Transverse colon (tissue), 4 donors: ENCODE measurements at regions not wholly inside any gene's neighbourhood (a gene's known extent, or its start where the extent isn't known, plus 50 kb on each side); places are given as distances from the start of the nearest gene placed in this dataset.

ENCODE experiments used
- DNase-seq: peaks from one replicate; pipeline ENCODE4 v3.0.0-alpha.2; 2019
- H3K27ac ChIP-seq, 4 donors: fragments of 200-600 bp; sonication (generic); 2 replicates each; pipeline ENCODE4 v1.5.1; 2016 to 2018; ENCODE audit warnings: inconsistent platforms in 4 of 4
- H3K27me3 ChIP-seq: fragments of 200-600 bp; sonication (generic); 2 replicates; pipeline ENCODE4 v1.5.1; 2017; ENCODE audit warnings: inconsistent platforms
- H3K36me3 ChIP-seq, 4 donors: fragments of 200-600 bp; sonication (generic); 2 replicates each; pipeline ENCODE4 v1.5.1; 2017 to 2019; ENCODE audit warnings: inconsistent platforms in 4 of 4
- H3K4me1 ChIP-seq, 4 donors: fragments of 200-600 bp; sonication (generic); 2 replicates each; pipeline ENCODE4 v1.5.1; 2017 to 2020; ENCODE audit warnings: inconsistent platforms in 4 of 4
- H3K4me3 ChIP-seq, 4 donors: fragments of 200-600 bp; sonication (generic); 1 replicate in 1 of 4; 2 replicates in 3 of 4; pipeline versions ENCODE4 v1.5.1 to v1.6.1; 2017 to 2019; ENCODE audit warnings: inconsistent platforms in 4 of 4
- H3K9me3 ChIP-seq, 2 donors: fragments of 200-600 bp; sonication (generic); 2 replicates each; pipeline ENCODE4 v1.5.1; 2017 to 2019; ENCODE audit warnings: inconsistent platforms in 2 of 2
- EP300 ChIP-seq: sonication (generic); formaldehyde crosslinking; IDR thresholded peaks from one replicate; pipeline ENCODE4 v1.6.1; 2017; ENCODE audit warnings: antibody characterized with exemption, low read depth
- POLR2A ChIP-seq: fragments of 450-650 bp; IDR thresholded peaks from one replicate; pipeline ENCODE4 v1.6.1; 2016; ENCODE audit warnings: antibody characterized with exemption, mild to moderate bottlenecking, moderate library complexity
- POLR2AphosphoS5 ChIP-seq, 3 donors: sonication (generic); formaldehyde crosslinking; IDR thresholded peaks; one replicate each; pipeline ENCODE4 v1.6.1; 2016; ENCODE audit warnings: antibody characterized with exemption in 3 of 3
- WGBS, 2 donors: methylation state at CpG; one replicate each; pipeline ENCODE4 v1.1.5; 2018; ENCODE audit warnings: low coverage in 1 of 2; 5-methylcytosine and 5-hydroxymethylcytosine counted together
- in situ Hi-C, 4 donors: fragments of 200-750 bp; cut with MboI; loops; one replicate each; pipeline versions ENCODE4 v1.15.0 to v1.15.1; 2017; ENCODE audit warnings: low sequenced_read_pairs in 3 of 4, low pct_ligation_motif_present in 1 of 4, low pct_unique_long_range_greater_than_20kb in 1 of 4
- intact Hi-C: fragments of 100-400 bp; cut with DNase I; formaldehyde crosslinking; loops from one replicate; pipeline ENCODE4 v1.15.1; 2023; ENCODE audit warnings: low total_unique reads
- TF ChIP-seq, protein P1 (sequence below), 5 experiments: fragments of 200-600 bp in 3 of 5; fragments of 450-650 bp in 2 of 5; sonication (generic) in 3 of 5; IDR thresholded peaks; 1 replicate in 2 of 5; 2 replicates in 3 of 5; pipeline ENCODE4 v1.5.1; 2016 to 2017; ENCODE audit warnings: antibody characterized with exemption in 5 of 5, inconsistent platforms in 3 of 5, mild to moderate bottlenecking in 2 of 5, moderate library complexity in 1 of 5

DNA sequence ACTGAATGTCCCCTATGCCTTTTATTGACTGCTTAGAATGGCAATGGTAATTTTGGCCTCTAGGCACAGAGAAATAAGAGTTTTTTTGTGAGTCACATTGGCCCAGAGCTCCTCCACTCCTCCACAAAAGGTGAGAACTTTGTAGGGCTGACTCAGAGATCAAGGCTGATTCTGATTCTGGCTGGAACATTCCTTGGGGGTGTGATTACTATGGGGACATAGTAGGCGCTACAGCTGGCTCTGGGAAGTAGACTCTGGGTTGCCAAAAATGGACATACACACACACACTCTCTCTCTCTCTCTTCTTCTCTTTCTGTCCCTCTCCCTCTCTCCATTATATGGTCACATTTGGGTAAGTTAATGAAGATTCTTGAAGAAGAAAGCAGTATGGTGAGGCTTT, 174.6 kb upstream of the DDHD1 start:
- H3K27ac ChIP-seq = no peak overlapping the region
- no peaks in the 10 kb centered on the region for H3K27me3 ChIP-seq
- H3K4me3 ChIP-seq = no peak overlapping the region
- 85 to 100% methylated on average over 1 of the region's 1 CpG for WGBS, 2 donors
- H3K4me1 ChIP-seq = no peaks in the 10 kb centered on the region
- TF ChIP-seq POLR2A = no peak
- no peak for TF ChIP-seq EP300
- in situ Hi-C loops = no loop called here
- intact Hi-C loops = no loop called here
- H3K36me3 ChIP-seq = no peaks in the 10 kb centered on the region
- no peaks in the 10 kb centered on the region for H3K9me3 ChIP-seq
- DNase-seq = no peak

DNA sequence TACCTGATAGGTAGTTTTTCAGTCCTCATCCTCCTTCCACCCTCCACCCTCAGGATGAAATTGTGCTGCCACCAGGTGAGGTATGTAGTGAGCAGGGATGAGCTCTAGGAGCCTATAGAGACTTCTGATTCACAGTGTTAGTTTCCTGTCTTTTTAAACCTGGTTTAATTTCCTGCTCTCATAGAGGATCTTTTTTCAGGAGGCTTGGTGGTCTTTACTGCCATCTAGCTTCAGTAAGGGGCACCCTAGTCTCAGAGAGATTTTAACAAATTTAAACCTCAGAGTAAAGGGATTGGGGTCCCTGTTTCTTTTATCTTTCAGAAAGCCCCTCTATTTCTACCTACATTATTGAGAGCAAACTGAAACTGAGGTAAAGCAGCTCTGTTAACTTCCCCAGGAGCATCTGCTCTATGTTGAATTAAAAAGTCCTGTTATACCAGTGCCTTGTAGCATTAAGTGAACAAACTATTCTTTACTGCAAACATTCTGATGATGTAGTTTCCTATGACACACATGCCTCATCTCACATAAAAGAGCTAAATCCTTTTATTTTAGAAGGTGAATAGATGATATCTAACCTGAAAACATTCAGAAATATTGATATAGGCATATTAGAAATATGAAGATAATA, 172.2 kb upstream of the DDHD1 start:
- H3K4me1 ChIP-seq = no peaks in the 10 kb centered on the region
- intact Hi-C loops = no loop called here
- in situ Hi-C loops = no loop called here
- no peaks in the 10 kb centered on the region for H3K36me3 ChIP-seq
- no peak for DNase-seq
- no peak overlapping the region for H3K4me3 ChIP-seq
- no peak overlapping the region for H3K27ac ChIP-seq
- TF ChIP-seq EP300 (no peak), POLR2AphosphoS5 (IDR thresholded peaks at IDR 0.05) (no peak)
- TF ChIP-seq, protein P1, sequence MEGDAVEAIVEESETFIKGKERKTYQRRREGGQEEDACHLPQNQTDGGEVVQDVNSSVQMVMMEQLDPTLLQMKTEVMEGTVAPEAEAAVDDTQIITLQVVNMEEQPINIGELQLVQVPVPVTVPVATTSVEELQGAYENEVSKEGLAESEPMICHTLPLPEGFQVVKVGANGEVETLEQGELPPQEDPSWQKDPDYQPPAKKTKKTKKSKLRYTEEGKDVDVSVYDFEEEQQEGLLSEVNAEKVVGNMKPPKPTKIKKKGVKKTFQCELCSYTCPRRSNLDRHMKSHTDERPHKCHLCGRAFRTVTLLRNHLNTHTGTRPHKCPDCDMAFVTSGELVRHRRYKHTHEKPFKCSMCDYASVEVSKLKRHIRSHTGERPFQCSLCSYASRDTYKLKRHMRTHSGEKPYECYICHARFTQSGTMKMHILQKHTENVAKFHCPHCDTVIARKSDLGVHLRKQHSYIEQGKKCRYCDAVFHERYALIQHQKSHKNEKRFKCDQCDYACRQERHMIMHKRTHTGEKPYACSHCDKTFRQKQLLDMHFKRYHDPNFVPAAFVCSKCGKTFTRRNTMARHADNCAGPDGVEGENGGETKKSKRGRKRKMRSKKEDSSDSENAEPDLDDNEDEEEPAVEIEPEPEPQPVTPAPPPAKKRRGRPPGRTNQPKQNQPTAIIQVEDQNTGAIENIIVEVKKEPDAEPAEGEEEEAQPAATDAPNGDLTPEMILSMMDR (IDR thresholded peaks at IDR 0.05) = no peak
- no peaks in the 10 kb centered on the region for H3K9me3 ChIP-seq
- H3K27me3 ChIP-seq = no peaks in the 10 kb centered on the region

DNA sequence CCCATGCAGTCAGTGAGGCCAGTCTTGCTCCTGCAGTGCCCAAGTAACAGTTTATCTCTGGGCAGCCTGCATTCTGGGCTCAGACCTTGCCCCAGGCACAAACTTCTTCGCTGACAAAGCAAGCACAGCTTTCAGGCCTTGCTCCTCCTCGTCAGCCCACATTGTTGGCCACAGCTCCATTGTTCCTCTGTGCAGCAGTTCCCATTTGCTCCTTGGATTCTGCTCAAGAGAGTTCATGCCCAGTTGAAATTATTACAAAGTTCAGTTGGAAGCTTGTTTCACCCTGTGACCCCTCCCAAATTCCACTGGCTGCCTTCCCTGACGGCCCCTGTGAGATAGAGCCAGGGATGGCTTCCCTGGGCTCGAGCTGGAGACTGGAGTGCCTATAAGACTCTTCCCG, 163.4 kb upstream of the DDHD1 start:
- H3K27ac ChIP-seq = no peak overlapping the region
- in situ Hi-C loops = loop anchor here in 1 of 4 donors (25.0 kb wide), 1 partner anchor 504 kb away; no protein-coding TSS in a partner anchor
- 57% methylated on average over 5 of the region's 5 CpGs; no CpG with 5 or more reads in 1 of the 2 donors for WGBS, 2 donors
- no peaks in the 10 kb centered on the region for H3K27me3 ChIP-seq
- no peaks in the 10 kb centered on the region for H3K36me3 ChIP-seq
- intact Hi-C loops = no loop called here
- DNase-seq = no peak
- H3K4me3 ChIP-seq = no peak overlapping the region
- H3K4me1 ChIP-seq = no peaks in the 10 kb centered on the region
- no peak for TF ChIP-seq EP300
- no peaks in the 10 kb centered on the region for H3K9me3 ChIP-seq

DNA sequence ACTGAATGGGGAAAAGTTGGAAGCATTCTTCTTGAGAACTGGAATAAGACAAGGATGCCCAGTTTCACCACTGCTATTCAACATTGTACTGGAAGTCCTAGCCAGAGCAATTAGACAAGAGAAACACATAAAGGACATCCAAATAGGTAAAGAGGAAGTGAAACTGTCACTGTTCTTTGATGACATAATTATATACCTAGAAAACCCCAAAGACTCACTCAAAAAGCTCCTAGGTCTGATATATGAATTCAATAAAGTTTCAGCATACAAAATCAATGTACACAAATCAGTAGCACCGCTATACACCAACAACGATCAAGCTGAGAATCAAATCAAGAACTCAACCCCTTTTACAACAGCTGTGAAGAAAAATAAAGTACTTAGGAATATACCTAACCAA, 157.3 kb upstream of the DDHD1 start:
- TF ChIP-seq POLR2A (no peak), POLR2AphosphoS5 (IDR thresholded peaks at IDR 0.05) (no peak), EP300 (no peak)
- TF ChIP-seq, protein P1 (IDR thresholded peaks at IDR 0.05) = no peak
- H3K36me3 ChIP-seq = no peaks in the 10 kb centered on the region
- 87 to 88% methylated on average over 2 of the region's 2 CpGs for WGBS, 2 donors
- peaks cover 0 to 15% (median 0%) of the 10 kb centered on the region in 4 donors for H3K4me1 ChIP-seq
- in situ Hi-C loops = loop anchor here in 1 of 4 donors (25.0 kb wide), 1 partner anchor 498 kb away; no protein-coding TSS in a partner anchor
- H3K4me3 ChIP-seq = no peak overlapping the region
- intact Hi-C loops = no loop called here
- H3K9me3 ChIP-seq = no peaks in the 10 kb centered on the region
- no peak overlapping the region for H3K27ac ChIP-seq
- no peak for DNase-seq
- H3K27me3 ChIP-seq = no peaks in the 10 kb centered on the region

DNA sequence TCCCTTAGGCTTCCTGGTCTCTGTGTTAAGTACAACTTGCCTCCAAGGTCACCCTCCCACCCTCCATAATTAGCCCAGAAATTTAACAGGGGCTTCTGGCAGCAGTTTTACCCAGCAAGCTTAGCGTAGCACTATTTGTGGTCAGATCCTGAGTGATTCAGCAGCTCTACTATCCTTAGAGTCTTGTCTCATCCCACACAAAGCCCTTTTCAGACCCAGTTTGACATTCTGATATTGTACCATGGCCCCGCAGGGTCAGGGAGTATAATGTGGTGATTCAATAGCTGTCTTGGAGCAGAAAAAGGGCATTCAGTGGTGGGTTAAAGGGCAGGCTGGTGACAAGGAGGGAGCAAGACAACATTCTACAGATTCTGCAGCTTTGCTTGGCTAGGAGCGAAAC, 153.8 kb upstream of the DDHD1 start:
- 71 to 80% methylated on average over 1 to 3 of the region's 3 CpGs for WGBS, 2 donors

More for the DNA sequence above, 153.8 kb upstream of the DDHD1 start:
- TF ChIP-seq EP300 (no peak), POLR2A (no peak), POLR2AphosphoS5 (IDR thresholded peaks at IDR 0.05) (no peak)
- TF ChIP-seq, protein P1 (IDR thresholded peaks at IDR 0.05) = no peak
- DNase-seq = no peak
- Histone ChIP-seq H3K4me1 (peaks cover 0 to 17% (median 2%) of the 10 kb centered on the region in 4 donors), H3K4me3 (no peak overlapping the region), H3K9me3 (no peaks in the 10 kb centered on the region), H3K36me3 (no peaks in the 10 kb centered on the region), H3K27me3 (no peaks in the 10 kb centered on the region), H3K27ac (peak overlapping the region; percentile 23 to 49 (median 42))
- in situ Hi-C loops (loop anchor here in 1 of 4 donors (25.0 kb wide), 1 partner anchor 495 kb away; no protein-coding TSS in a partner anchor), intact Hi-C loops (no loop called here)
